ENCODE measurements at regions not wholly inside any gene's neighbourhood (a gene's known extent, or its start where the extent isn't known, plus 50 kb on each side); places are given as distances from the start of the nearest gene placed in this dataset.
"Not testable (repeated sequence)": the region's sequence is repeated elsewhere in the genome, so short reads cannot be mapped to it uniquely, and the experiment has no call there.

DNA sequence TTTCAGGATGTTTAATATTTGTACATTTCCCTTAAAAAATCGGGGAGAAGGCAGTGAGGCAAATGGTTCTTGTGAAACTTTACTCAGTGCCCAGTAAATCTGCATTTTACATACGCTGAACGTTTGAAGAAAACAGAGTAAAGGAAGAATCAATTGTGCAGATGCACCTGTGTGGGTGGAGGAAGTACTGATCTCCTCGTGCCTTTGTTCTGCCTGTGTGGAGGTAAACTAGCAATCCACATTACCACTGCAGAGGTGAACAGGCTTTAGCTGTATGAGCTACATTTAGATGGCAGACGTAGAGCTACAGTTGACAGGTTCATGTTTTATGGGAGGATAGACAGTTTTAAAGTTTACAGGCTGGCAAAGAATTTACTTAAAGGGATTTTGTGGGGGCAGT, 62.7 kb upstream of the VIPR2 start:
- no peak overlapping the region for H3K14ac ChIP-seq (ENCODE audit: low read length)
- no peak overlapping the region for H3K4ac ChIP-seq (ENCODE audit: low read depth, low read length)
- H2BK5ac ChIP-seq (ENCODE audit: low read depth, low read length, poor library complexity): no peak overlapping the region
- H3K27me3 ChIP-seq (ENCODE audit: insufficient read depth, low read length): no peaks in the 10 kb centered on the region
- H4K12ac ChIP-seq (ENCODE audit: low read depth, low read length): no peak overlapping the region
- no peak overlapping the region for H3K23ac ChIP-seq (ENCODE audit: low read length)
- no peak overlapping the region for H3K9ac ChIP-seq (ENCODE audit: low read length)
- no peaks in the 10 kb centered on the region for H3K36me3 ChIP-seq (ENCODE audit: control insufficient read depth in 1 of 2, insufficient read depth in 2 of 2, low read length in 2 of 2)
- H3K79me2 ChIP-seq (ENCODE audit: control insufficient read depth, insufficient read depth, low read length, poor library complexity): no peaks in the 10 kb centered on the region
- H4K91ac ChIP-seq (ENCODE audit: low read depth, low read length): no peak overlapping the region
- H3K4me1 ChIP-seq (ENCODE audit: control insufficient read depth in 1 of 2, insufficient read depth in 2 of 2, low read length in 2 of 2): no peaks in the 10 kb centered on the region
- H2BK12ac ChIP-seq (ENCODE audit: low read length): no peak overlapping the region
- H2AK5ac ChIP-seq (ENCODE audit: low read length): no peak overlapping the region
- no peak overlapping the region for H3K4me3 ChIP-seq (ENCODE audit: low read depth, low read length)
- no peak overlapping the region for H4K8ac ChIP-seq (ENCODE audit: low read depth, low read length)
- no peak for DNase-seq
- no peak overlapping the region for H3K4me2 ChIP-seq (ENCODE audit: low read length)
- WGBS (ENCODE audit: extremely low coverage, insufficient coverage, insufficient read length): no CpG with 5 or more reads among the region's 5 CpGs
- H3K9me3 ChIP-seq (ENCODE audit: insufficient read depth, low read depth, low read length): peaks cover 32% of the 10 kb centered on the region
- H2AFZ ChIP-seq (ENCODE audit: insufficient read depth, low read length, poor library complexity): no peak overlapping the region
- H2BK120ac ChIP-seq (ENCODE audit: insufficient read depth, low read length, poor library complexity): no peak overlapping the region
- no peaks in the 10 kb centered on the region for H3K79me1 ChIP-seq (ENCODE audit: low read length)
- H3K18ac ChIP-seq (ENCODE audit: low read length): no peak overlapping the region
- no peak overlapping the region for H3K27ac ChIP-seq (ENCODE audit: low read depth, low read length)

DNA sequence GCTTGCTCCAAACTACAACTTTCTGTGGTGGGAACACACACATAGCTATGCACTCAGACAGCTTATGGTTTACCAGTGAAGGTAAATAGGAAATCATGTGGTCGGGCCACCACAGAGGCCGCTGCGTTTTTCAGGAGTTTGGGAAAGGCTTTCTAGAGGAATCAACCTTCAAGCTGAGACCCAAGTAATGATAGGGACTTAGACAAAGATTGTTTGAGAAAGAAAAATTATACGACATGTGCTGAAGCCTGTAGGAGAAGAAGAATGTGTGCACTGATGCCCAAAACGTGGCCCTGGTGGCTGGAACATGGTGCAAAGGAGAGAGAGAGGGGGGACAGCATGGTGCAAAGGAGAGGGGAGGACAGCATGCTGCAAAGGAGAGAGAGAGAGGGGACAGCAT, 61.2 kb upstream of the VIPR2 start:
- Histone ChIP-seq H3K9me3 (ENCODE audit: insufficient read depth, low read depth, low read length) (peaks cover 33% of the 10 kb centered on the region), H3K14ac (ENCODE audit: low read length) (no peak overlapping the region), H3K23ac (ENCODE audit: low read length) (no peak overlapping the region), H3K4ac (ENCODE audit: low read depth, low read length) (no peak overlapping the region), H3K4me1 (ENCODE audit: control insufficient read depth in 1 of 2, insufficient read depth in 2 of 2, low read length in 2 of 2) (no peaks in the 10 kb centered on the region), H3K27me3 (ENCODE audit: insufficient read depth, low read length) (no peaks in the 10 kb centered on the region), H4K8ac (ENCODE audit: low read depth, low read length) (no peak overlapping the region), H3K4me2 (ENCODE audit: low read length) (no peak overlapping the region), H2BK5ac (ENCODE audit: low read depth, low read length, poor library complexity) (no peak overlapping the region), H2AFZ (ENCODE audit: insufficient read depth, low read length, poor library complexity) (no peak overlapping the region), H3K9ac (ENCODE audit: low read length) (no peak overlapping the region), H2BK120ac (ENCODE audit: insufficient read depth, low read length, poor library complexity) (no peak overlapping the region), H4K91ac (ENCODE audit: low read depth, low read length) (no peak overlapping the region), H3K4me3 (ENCODE audit: low read depth, low read length) (no peak overlapping the region), H3K79me1 (ENCODE audit: low read length) (no peaks in the 10 kb centered on the region), H3K27ac (ENCODE audit: low read depth, low read length) (no peak overlapping the region), H2BK12ac (ENCODE audit: low read length) (no peak overlapping the region), H2AK5ac (ENCODE audit: low read length) (no peak overlapping the region), H4K12ac (ENCODE audit: low read depth, low read length) (no peak overlapping the region), H3K36me3 (ENCODE audit: control insufficient read depth in 1 of 2, insufficient read depth in 2 of 2, low read length in 2 of 2) (no peaks in the 10 kb centered on the region), H3K79me2 (ENCODE audit: control insufficient read depth, insufficient read depth, low read length, poor library complexity) (no peaks in the 10 kb centered on the region), H3K18ac (ENCODE audit: low read length) (no peak overlapping the region)
- no peak for DNase-seq
- no CpG with 5 or more reads among the region's 5 CpGs for WGBS (ENCODE audit: extremely low coverage, insufficient coverage, insufficient read length)

DNA sequence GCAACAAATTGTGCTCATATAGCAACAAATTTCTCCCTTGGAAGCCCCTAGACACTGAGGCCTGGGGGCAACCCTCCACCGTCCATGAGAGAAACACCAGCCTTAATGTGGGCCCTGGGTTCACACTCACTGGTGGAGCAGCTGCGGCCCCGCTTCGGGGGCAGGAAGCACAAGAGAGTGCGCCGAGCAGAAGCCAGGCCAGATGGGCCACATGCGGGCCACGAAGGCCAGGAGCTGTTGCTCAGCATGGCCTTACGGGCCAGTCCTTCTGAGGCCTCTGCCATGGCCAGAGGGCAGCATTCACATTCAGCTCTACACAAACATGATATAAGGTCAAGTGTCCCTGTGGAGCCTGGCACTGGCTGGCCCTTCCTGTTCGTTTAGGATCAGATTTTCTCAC, 60.0 kb upstream of the VIPR2 start:
- no peaks in the 10 kb centered on the region for H3K4me1 ChIP-seq (ENCODE audit: control insufficient read depth in 1 of 2, insufficient read depth in 2 of 2, low read length in 2 of 2)
- no peaks in the 10 kb centered on the region for H3K79me2 ChIP-seq (ENCODE audit: control insufficient read depth, insufficient read depth, low read length, poor library complexity)
- no peak overlapping the region for H4K91ac ChIP-seq (ENCODE audit: low read depth, low read length)
- H2AFZ ChIP-seq (ENCODE audit: insufficient read depth, low read length, poor library complexity): no peak overlapping the region
- no peak overlapping the region for H2AK5ac ChIP-seq (ENCODE audit: low read length)
- H3K9ac ChIP-seq (ENCODE audit: low read length): no peak overlapping the region
- no CpG with 5 or more reads among the region's 10 CpGs for WGBS (ENCODE audit: extremely low coverage, insufficient coverage, insufficient read length)
- H3K4ac ChIP-seq (ENCODE audit: low read depth, low read length): no peak overlapping the region
- no peak overlapping the region for H2BK120ac ChIP-seq (ENCODE audit: insufficient read depth, low read length, poor library complexity)
- H2BK5ac ChIP-seq (ENCODE audit: low read depth, low read length, poor library complexity): no peak overlapping the region
- H4K12ac ChIP-seq (ENCODE audit: low read depth, low read length): no peak overlapping the region
- no peak overlapping the region for H2BK12ac ChIP-seq (ENCODE audit: low read length)
- H3K27ac ChIP-seq (ENCODE audit: low read depth, low read length): no peak overlapping the region
- H3K23ac ChIP-seq (ENCODE audit: low read length): no peak overlapping the region
- no peak overlapping the region for H3K18ac ChIP-seq (ENCODE audit: low read length)
- H3K9me3 ChIP-seq (ENCODE audit: insufficient read depth, low read depth, low read length): peaks cover 35% of the 10 kb centered on the region
- no peak overlapping the region for H3K14ac ChIP-seq (ENCODE audit: low read length)
- no peaks in the 10 kb centered on the region for H3K36me3 ChIP-seq (ENCODE audit: control insufficient read depth in 1 of 2, insufficient read depth in 2 of 2, low read length in 2 of 2)
- no peak for DNase-seq
- H3K27me3 ChIP-seq (ENCODE audit: insufficient read depth, low read length): no peaks in the 10 kb centered on the region
- H4K8ac ChIP-seq (ENCODE audit: low read depth, low read length): no peak overlapping the region
- no peaks in the 10 kb centered on the region for H3K79me1 ChIP-seq (ENCODE audit: low read length)
- H3K4me2 ChIP-seq (ENCODE audit: low read length): no peak overlapping the region
- H3K4me3 ChIP-seq (ENCODE audit: low read depth, low read length): no peak overlapping the region

GRCh38 chr7:159203253-159203652, 58.6 kb upstream of the VIPR2 start:
- not testable (repeated sequence) for H2AK5ac ChIP-seq (ENCODE audit: low read length); H2BK5ac ChIP-seq (ENCODE audit: low read depth, low read length, poor library complexity); H4K12ac ChIP-seq (ENCODE audit: low read depth, low read length); H3K79me2 ChIP-seq (ENCODE audit: control insufficient read depth, insufficient read depth, low read length, poor library complexity); H3K27me3 ChIP-seq (ENCODE audit: insufficient read depth, low read length); H3K9ac ChIP-seq (ENCODE audit: low read length); H4K8ac ChIP-seq (ENCODE audit: low read depth, low read length); H3K27ac ChIP-seq (ENCODE audit: low read depth, low read length); H3K79me1 ChIP-seq (ENCODE audit: low read length); H2BK120ac ChIP-seq (ENCODE audit: insufficient read depth, low read length, poor library complexity); H3K4ac ChIP-seq (ENCODE audit: low read depth, low read length); H4K91ac ChIP-seq (ENCODE audit: low read depth, low read length); H2AFZ ChIP-seq (ENCODE audit: insufficient read depth, low read length, poor library complexity); H3K4me2 ChIP-seq (ENCODE audit: low read length); H3K4me1 ChIP-seq (ENCODE audit: control insufficient read depth in 1 of 2, insufficient read depth in 2 of 2, low read length in 2 of 2); DNase-seq; H3K23ac ChIP-seq (ENCODE audit: low read length); H3K14ac ChIP-seq (ENCODE audit: low read length); H2BK12ac ChIP-seq (ENCODE audit: low read length); H3K18ac ChIP-seq (ENCODE audit: low read length); H3K36me3 ChIP-seq (ENCODE audit: control insufficient read depth in 1 of 2, insufficient read depth in 2 of 2, low read length in 2 of 2)
- Histone ChIP-seq H3K4me3 (ENCODE audit: low read depth, low read length) (peak overlapping the region; percentile 4), H3K9me3 (ENCODE audit: insufficient read depth, low read depth, low read length) (peaks cover 35% of the 10 kb centered on the region)
- no CpG with 5 or more reads among the region's 9 CpGs for WGBS (ENCODE audit: extremely low coverage, insufficient coverage, insufficient read length)
